Central memory CD4-positive, alpha-beta T cell (primary cell): ENCODE measurements at regions not wholly inside any gene's neighbourhood (a gene's known extent, or its start where the extent isn't known, plus 50 kb on each side); places are given as distances from the start of the nearest gene placed in this dataset.

Experiments
- DNase-seq: peaks from one replicate; pipeline ENCODE4 v3.0.0; 2022

GRCh38 chr5:74140409-74140808, 500.1 kb downstream of the ENC1 start:
- DNase-seq = no peak

GRCh38 chr5:74139589-74139988, 500.9 kb downstream of the ENC1 start:
- DNase-seq = no peak

GRCh38 chr5:74138721-74139120, 501.8 kb downstream of the ENC1 start:
- no peak for DNase-seq

- DNase-seq = no peak
Observed at GRCh38 chr5:74136276-74136825, 504.2 kb downstream of the ENC1 start.

- no peak for DNase-seq
Observed at GRCh38 chr5:74135033-74135432, 505.5 kb downstream of the ENC1 start.

GRCh38 chr5:74132485-74132884, 506.5 kb downstream of the ARHGEF28 start:
- no peak for DNase-seq

- no peak for DNase-seq
Observed at GRCh38 chr5:74131250-74131649, 505.3 kb downstream of the ARHGEF28 start.

GRCh38 chr5:74130155-74130897, 504.3 kb downstream of the ARHGEF28 start:
- DNase-seq = no peak

GRCh38 chr5:74127381-74128320, 501.7 kb downstream of the ARHGEF28 start:
- DNase-seq = no peak

- DNase-seq = no peak
Observed at GRCh38 chr5:74126294-74126693, 500.3 kb downstream of the ARHGEF28 start.

GRCh38 chr5:74124826-74125225, 498.8 kb downstream of the ARHGEF28 start:
- DNase-seq = no peak

GRCh38 chr5:74123929-74124328, 497.9 kb downstream of the ARHGEF28 start:
- no peak for DNase-seq

GRCh38 chr5:74122979-74123590, 497.1 kb downstream of the ARHGEF28 start:
- no peak for DNase-seq

- no peak for DNase-seq
Observed at GRCh38 chr5:74122175-74122574, 496.2 kb downstream of the ARHGEF28 start.

GRCh38 chr5:74120585-74120984, 494.6 kb downstream of the ARHGEF28 start:
- DNase-seq = no peak

GRCh38 chr5:74118071-74118470, 492.1 kb downstream of the ARHGEF28 start:
- no peak for DNase-seq

GRCh38 chr5:74116984-74117383, 491.0 kb downstream of the ARHGEF28 start:
- DNase-seq = no peak

- no peak for DNase-seq
Observed at GRCh38 chr5:74116266-74116665, 490.3 kb downstream of the ARHGEF28 start.

GRCh38 chr5:74113927-74114326, 487.9 kb downstream of the ARHGEF28 start:
- DNase-seq = no peak

GRCh38 chr5:74113196-74113540, 487.2 kb downstream of the ARHGEF28 start:
- no peak for DNase-seq

GRCh38 chr5:74112372-74113195, 486.6 kb downstream of the ARHGEF28 start:
- no peak for DNase-seq

GRCh38 chr5:74111764-74112163, 485.8 kb downstream of the ARHGEF28 start:
- no peak for DNase-seq
